SK-N-SH treated with all-trans-retinoic acid at 6 μM for 48 hours (cell line): ENCODE measurements at regions not wholly inside any gene's neighbourhood (a gene's known extent, or its start where the extent isn't known, plus 50 kb on each side); places are given as distances from the start of the nearest gene placed in this dataset.

Experiments
- ATAC-seq: fragments of 200-7000 bp; cut with Tn5 transposase; 3 replicates; pipeline ENCODE4 v1.9.1; 2020; ENCODE audit warnings: mild to moderate bottlenecking, moderate library complexity
- ARNTL ChIP-seq: fragments of 450-650 bp; formaldehyde crosslinking; IDR thresholded peaks from 2 replicates; pipeline ENCODE4 v1.5.0; 2020; ENCODE audit warnings: low read depth, mild to moderate bottlenecking, moderate library complexity, borderline replicate concordance
- BACH2 ChIP-seq: fragments of 250-450 bp; sonication (Bioruptor Pico); IDR thresholded peaks from 2 replicates; pipeline ENCODE4 v1.9.0; 2021; ENCODE audit warnings: mild to moderate bottlenecking, borderline replicate concordance
- CREB5 ChIP-seq: fragments of 250-450 bp; sonication (Bioruptor Pico); IDR thresholded peaks from 2 replicates; pipeline ENCODE4 v1.5.1; 2020; ENCODE audit warnings: low read depth, mild to moderate bottlenecking, moderate library complexity
- CSDC2 ChIP-seq: fragments of 250-450 bp; sonication (Bioruptor Pico); IDR thresholded peaks from 2 replicates; pipeline ENCODE4 v1.5.0; 2020; ENCODE audit warnings: mild to moderate bottlenecking, moderate library complexity
- GLIS3 ChIP-seq: fragments of 250-450 bp; sonication (Bioruptor Pico); IDR thresholded peaks from 2 replicates; pipeline ENCODE4 v1.5.0; 2020; ENCODE audit warnings: mild to moderate bottlenecking, moderate library complexity
- ISL1 ChIP-seq: fragments of 250-450 bp; sonication (Bioruptor Pico); IDR thresholded peaks from 2 replicates; pipeline ENCODE4 v2.1.2; 2022; ENCODE audit warnings: mild to moderate bottlenecking, moderate library complexity
- OSR1 ChIP-seq: fragments of 250-450 bp; sonication (Bioruptor Pico); IDR thresholded peaks from 2 replicates; pipeline ENCODE4 v1.8.0; 2022; ENCODE audit warnings: moderate library complexity, mild to moderate bottlenecking, inconsistent platforms
- PPARA ChIP-seq: fragments of 250-450 bp; sonication (Bioruptor Pico); IDR thresholded peaks from 2 replicates; pipeline ENCODE4 v1.5.0; 2020; ENCODE audit warnings: mild to moderate bottlenecking, borderline replicate concordance
- SNAI2 ChIP-seq: fragments of 250-450 bp; sonication (Bioruptor Pico); IDR thresholded peaks from 2 replicates; pipeline ENCODE4 v1.5.0; 2020; ENCODE audit warnings: mild to moderate bottlenecking, moderate library complexity
- TCF4 ChIP-seq: fragments of 250-450 bp; sonication (Bioruptor Pico); IDR thresholded peaks from 2 replicates; pipeline ENCODE4 v1.8.0; 2021; ENCODE audit warnings: mild to moderate bottlenecking, moderate library complexity, borderline replicate concordance
- TOX ChIP-seq: fragments of 250-450 bp; sonication (Bioruptor Pico); IDR thresholded peaks from 2 replicates; pipeline ENCODE4 v1.8.0; 2021; ENCODE audit warnings: mild to moderate bottlenecking, moderate library complexity, borderline replicate concordance
- ZC3H10 ChIP-seq: fragments of 250-450 bp; sonication (Bioruptor Pico); IDR thresholded peaks from 2 replicates; pipeline ENCODE4 v1.5.1; 2021; ENCODE audit warnings: mild to moderate bottlenecking, moderate library complexity
- ZFP3 ChIP-seq: fragments of 250-450 bp; sonication (Bioruptor Pico); IDR thresholded peaks from 2 replicates; pipeline ENCODE4 v1.5.0; 2020; ENCODE audit warnings: mild to moderate bottlenecking, moderate library complexity
- ZFP30 ChIP-seq: fragments of 450-650 bp; formaldehyde crosslinking; IDR thresholded peaks from 2 replicates; pipeline ENCODE4 v1.5.0; 2022; ENCODE audit warnings: mild to moderate bottlenecking, moderate library complexity
- ZNF565 ChIP-seq: fragments of 450-650 bp; formaldehyde crosslinking; conservative IDR thresholded peaks from 2 replicates; pipeline ENCODE4 v1.5.0; 2020; ENCODE audit warnings: low read depth, mild to moderate bottlenecking, moderate library complexity
- ZNF70 ChIP-seq: fragments of 450-650 bp; formaldehyde crosslinking; IDR thresholded peaks from 2 replicates; pipeline ENCODE4 v1.5.0; 2020; ENCODE audit warnings: mild to moderate bottlenecking, moderate library complexity
- ZNF8 ChIP-seq: fragments of 450-650 bp; formaldehyde crosslinking; IDR thresholded peaks from 2 replicates; pipeline ENCODE4 v1.5.0; 2020; ENCODE audit warnings: mild to moderate bottlenecking, moderate library complexity
- TF ChIP-seq, protein P1 (sequence below): fragments of 250-450 bp; sonication (Bioruptor Pico); IDR thresholded peaks from 2 replicates; pipeline ENCODE4 v1.8.0; 2021; ENCODE audit warnings: low read depth, mild to moderate bottlenecking, moderate library complexity, borderline replicate concordance
- TF ChIP-seq, protein P2 (sequence below): fragments of 250-450 bp; sonication (Bioruptor Pico); IDR thresholded peaks from 2 replicates; pipeline ENCODE4 v1.5.1; 2021; ENCODE audit warnings: mild to moderate bottlenecking, moderate library complexity

DNA sequence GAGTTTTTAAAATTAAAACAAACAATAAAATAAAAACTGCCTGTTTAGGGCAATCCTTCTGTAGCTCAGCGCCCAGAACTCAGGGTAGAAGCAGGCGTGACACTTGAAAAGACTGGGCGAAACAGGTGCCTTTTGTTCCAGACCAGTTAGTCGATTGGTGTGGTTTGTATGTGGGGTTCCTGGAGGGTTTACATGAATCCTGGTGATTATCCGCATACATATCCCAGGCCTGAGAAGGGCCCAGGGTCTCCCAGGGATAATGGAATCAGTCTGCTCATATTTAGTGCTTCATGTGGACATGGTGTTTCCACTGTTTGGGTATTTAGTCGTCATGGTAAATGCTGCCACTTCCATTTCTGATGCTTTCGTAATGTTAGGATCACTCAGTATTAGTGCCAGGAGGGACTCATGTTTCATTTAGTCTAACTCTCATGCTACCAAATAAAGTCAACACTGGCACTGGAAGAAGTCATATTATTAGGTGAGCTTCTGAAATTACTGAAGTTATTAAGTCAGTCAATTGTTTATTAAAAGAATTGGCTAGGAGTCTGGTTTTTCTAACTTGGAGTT is 116.5 kb downstream of the SAMD5 start (continued):
- TF ChIP-seq, protein P1, sequence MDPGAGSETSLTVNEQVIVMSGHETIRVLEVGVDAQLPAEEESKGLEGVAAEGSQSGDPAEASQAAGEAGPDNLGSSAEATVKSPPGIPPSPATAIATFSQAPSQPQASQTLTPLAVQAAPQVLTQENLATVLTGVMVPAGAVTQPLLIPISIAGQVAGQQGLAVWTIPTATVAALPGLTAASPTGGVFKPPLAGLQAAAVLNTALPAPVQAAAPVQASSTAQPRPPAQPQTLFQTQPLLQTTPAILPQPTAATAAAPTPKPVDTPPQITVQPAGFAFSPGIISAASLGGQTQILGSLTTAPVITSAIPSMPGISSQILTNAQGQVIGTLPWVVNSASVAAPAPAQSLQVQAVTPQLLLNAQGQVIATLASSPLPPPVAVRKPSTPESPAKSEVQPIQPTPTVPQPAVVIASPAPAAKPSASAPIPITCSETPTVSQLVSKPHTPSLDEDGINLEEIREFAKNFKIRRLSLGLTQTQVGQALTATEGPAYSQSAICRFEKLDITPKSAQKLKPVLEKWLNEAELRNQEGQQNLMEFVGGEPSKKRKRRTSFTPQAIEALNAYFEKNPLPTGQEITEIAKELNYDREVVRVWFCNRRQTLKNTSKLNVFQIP: no peak
- TF ChIP-seq TCF4: no peak

DNA sequence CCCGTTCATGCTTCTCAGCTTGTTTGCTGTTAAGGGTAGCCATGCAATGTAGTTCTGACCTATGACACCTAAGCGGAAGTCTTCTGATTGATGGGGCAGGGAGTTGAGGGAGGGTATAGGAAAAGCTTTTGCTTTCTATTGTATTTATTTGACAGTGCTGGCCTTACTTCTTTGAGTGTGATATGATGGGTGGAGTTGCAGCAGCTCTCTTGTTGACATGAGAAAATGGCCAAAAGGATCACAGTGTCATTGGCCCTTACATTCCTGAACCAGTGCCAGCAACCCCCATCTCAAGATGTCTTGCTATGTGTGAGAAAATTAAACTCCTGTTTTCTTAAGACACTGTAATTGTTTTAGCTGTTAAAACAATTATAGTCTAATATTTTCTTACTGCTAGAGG is 117.5 kb downstream of the SAMD5 start:
- ATAC-seq: no peak
- TF ChIP-seq, protein P1: no peak
- no peak for TF ChIP-seq TOX (CRISPR knock-in tag)
- no peak for TF ChIP-seq OSR1 (CRISPR knock-in tag)
- TF ChIP-seq ZNF565 (CRISPR knock-in tag): no peak
- TF ChIP-seq GLIS3 (CRISPR knock-in tag): no peak

DNA sequence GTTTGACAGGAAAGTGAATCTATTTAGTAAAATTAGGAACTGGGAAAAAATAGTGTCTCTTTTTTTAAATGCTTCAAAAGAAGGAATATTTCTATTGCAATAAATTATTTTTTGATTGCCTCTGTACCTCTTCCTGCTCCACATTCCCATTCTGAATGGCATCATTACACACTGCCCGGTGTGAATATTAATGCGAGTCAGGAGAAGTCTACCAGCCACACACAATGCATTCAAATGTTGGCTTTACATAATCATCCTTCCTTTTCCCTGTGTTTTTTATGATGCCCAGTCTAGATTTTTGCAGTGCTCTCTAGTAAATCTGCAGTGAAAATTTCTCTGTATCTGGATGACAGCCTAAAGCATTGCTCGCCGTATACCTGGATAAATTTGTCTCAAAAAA is 118.9 kb downstream of the SAMD5 start:
- TF ChIP-seq SNAI2 (CRISPR knock-in tag) (no peak), ZNF8 (CRISPR knock-in tag) (no peak), ZFP30 (CRISPR knock-in tag) (no peak), CSDC2 (CRISPR knock-in tag) (no peak), GLIS3 (CRISPR knock-in tag) (no peak), BACH2 (CRISPR knock-in tag) (no peak), TOX (CRISPR knock-in tag) (no peak), PPARA (no peak), ZC3H10 (no peak), ISL1 (CRISPR knock-in tag) (no peak)
- TF ChIP-seq, protein P1: no peak
- TF ChIP-seq, all 23 proteins: peak for 0
- no peak for ATAC-seq

- no peak for TF ChIP-seq CSDC2 (CRISPR knock-in tag)
- no peak for TF ChIP-seq ZC3H10
- no peak for TF ChIP-seq GLIS3 (CRISPR knock-in tag)
- TF ChIP-seq, protein P1: no peak
- TF ChIP-seq TOX (CRISPR knock-in tag): no peak
- no peak for TF ChIP-seq ARNTL (CRISPR knock-in tag)
- no peak for TF ChIP-seq PPARA
- TF ChIP-seq, protein P2, sequence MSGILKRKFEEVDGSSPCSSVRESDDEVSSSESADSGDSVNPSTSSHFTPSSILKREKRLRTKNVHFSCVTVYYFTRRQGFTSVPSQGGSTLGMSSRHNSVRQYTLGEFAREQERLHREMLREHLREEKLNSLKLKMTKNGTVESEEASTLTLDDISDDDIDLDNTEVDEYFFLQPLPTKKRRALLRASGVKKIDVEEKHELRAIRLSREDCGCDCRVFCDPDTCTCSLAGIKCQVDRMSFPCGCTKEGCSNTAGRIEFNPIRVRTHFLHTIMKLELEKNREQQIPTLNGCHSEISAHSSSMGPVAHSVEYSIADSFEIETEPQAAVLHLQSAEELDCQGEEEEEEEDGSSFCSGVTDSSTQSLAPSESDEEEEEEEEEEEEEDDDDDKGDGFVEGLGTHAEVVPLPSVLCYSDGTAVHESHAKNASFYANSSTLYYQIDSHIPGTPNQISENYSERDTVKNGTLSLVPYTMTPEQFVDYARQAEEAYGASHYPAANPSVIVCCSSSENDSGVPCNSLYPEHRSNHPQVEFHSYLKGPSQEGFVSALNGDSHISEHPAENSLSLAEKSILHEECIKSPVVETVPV (CRISPR knock-in tag): no peak
- TF ChIP-seq OSR1 (CRISPR knock-in tag): no peak
- no peak for TF ChIP-seq ZFP30 (CRISPR knock-in tag)
- no peak for TF ChIP-seq ZNF70
- TF ChIP-seq ZFP3 (CRISPR knock-in tag): no peak
- TF ChIP-seq, all 23 proteins: peak for 0
- ATAC-seq: no peak
These were observed 124.7 kb downstream of the SAMD5 start for GRCh38 chr6:147633191-147633590.

DNA sequence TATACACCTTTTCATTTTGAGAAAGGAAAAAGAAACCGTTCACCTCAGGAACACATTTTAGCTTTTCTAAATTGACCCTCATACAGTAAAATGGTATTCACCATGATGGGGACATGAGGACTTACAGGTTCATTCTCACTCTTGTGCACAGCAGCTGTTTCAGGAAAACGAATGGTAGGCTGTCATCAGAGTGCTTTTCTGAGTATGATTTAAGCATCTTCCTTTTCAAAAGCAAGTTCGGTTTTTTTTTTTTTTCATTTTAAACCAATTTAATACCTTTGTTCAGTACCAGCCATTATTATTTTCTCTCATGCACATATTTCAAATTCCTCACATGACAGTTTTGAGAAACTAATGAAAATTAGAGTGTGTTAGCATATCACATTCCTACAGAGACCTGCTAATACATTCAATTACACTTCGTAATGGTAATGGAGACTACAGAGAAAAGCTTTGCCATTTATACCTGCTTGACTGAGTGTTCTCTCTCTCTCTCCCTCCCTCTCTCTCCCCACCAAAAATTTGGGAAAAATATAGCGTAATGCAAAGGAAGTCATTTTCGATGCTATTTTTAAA is 129.2 kb downstream of the SAMD5 start:
- no peak for ATAC-seq
- TF ChIP-seq PPARA: no peak
- TF ChIP-seq ZC3H10: no peak
- TF ChIP-seq ZFP30 (CRISPR knock-in tag): no peak
- TF ChIP-seq, protein P2 (CRISPR knock-in tag): no peak
- TF ChIP-seq SNAI2 (CRISPR knock-in tag): no peak
- no peak for TF ChIP-seq CREB5 (CRISPR knock-in tag)
- no peak for TF ChIP-seq GLIS3 (CRISPR knock-in tag)
